IMR-90 (cell line): ENCODE measurements at regions not wholly inside any gene's neighbourhood (a gene's known extent, or its start where the extent isn't known, plus 50 kb on each side); places are given as distances from the start of the nearest gene placed in this dataset.

ENCODE experiments used
- ATAC-seq: fragments of 200-7000 bp; cut with Tn5 transposase; 2 replicates; pipeline ENCODE4 v1.9.1; 2020; ENCODE audit warnings: low read depth, mild to moderate bottlenecking, moderate library complexity
- BruUV-seq: library from RNA; stranded (reverse); fragments of 400-500 nt; replicated peaks from 2 replicates; lab custom pipeline; 2021; lab: Mats Ljungman, UMichigan
- CTCF ChIA-PET: fragments of 300-600 bp; formaldehyde crosslinking; extraction: SDS; loops from one replicate; lab custom pipeline; 2021; ENCODE audit warnings: antibody characterized with exemption; lab: Yijun Ruan, JAX
- POLR2A ChIA-PET: fragments of 300-600 bp; sonication (Branson Sonifier 250); formaldehyde crosslinking; loops from one replicate; lab custom pipeline; 2022; ENCODE audit warnings: antibody characterized with exemption; ENCODE audit not compliant: unreplicated experiment; lab: Charles Lee
- DNase-seq: peaks from one replicate; pipeline ENCODE4 v3.0.0; 2013
- H2AFZ ChIP-seq: replicated peaks from 2 replicates; pipeline ENCODE3; 2013; ENCODE audit warnings: low read length, mild to moderate bottlenecking; ENCODE audit not compliant: poor library complexity
- H2AK5ac ChIP-seq: 2 replicates; pipeline ENCODE4 v1.6.1; 2013; ENCODE audit warnings: low read depth, low read length, inconsistent platforms
- H2AK9ac ChIP-seq: replicated peaks from 2 replicates; pipeline ENCODE3; 2013; ENCODE audit warnings: mild to moderate bottlenecking, low read depth, low read length, moderate library complexity; ENCODE audit not compliant: poor library complexity
- H2BK120ac ChIP-seq: 2 replicates; pipeline ENCODE4 v1.6.1; 2013; ENCODE audit warnings: low read depth, low read length, inconsistent platforms
- H2BK15ac ChIP-seq: 3 replicates; pipeline ENCODE4 v1.6.1; 2013; ENCODE audit warnings: low read depth, low read length, inconsistent platforms
- H2BK20ac ChIP-seq: 2 replicates; pipeline ENCODE4 v1.6.1; 2013; ENCODE audit warnings: low read depth, mild to moderate bottlenecking, inconsistent platforms, low read length, moderate library complexity
- H2BK5ac ChIP-seq: 2 replicates; pipeline ENCODE4 v1.6.1; 2013; ENCODE audit warnings: mild to moderate bottlenecking, low read depth, low read length, inconsistent platforms; ENCODE audit not compliant: poor library complexity, severe bottlenecking
- H3K14ac ChIP-seq: replicated peaks from 2 replicates; pipeline ENCODE4 v1.6.1; 2013; ENCODE audit warnings: low read depth, low read length, inconsistent platforms
- H3K18ac ChIP-seq: 2 replicates; pipeline ENCODE4 v1.6.1; 2013; ENCODE audit warnings: low read depth, low read length, control low read depth
- H3K23ac ChIP-seq: 2 replicates; pipeline ENCODE4 v1.6.1; 2013; ENCODE audit warnings: low read depth, low read length, inconsistent platforms
- H3K27ac ChIP-seq: 2 replicates; pipeline ENCODE4 v1.5.1; 2013; ENCODE audit warnings: mild to moderate bottlenecking, control low read depth, low read length; ENCODE audit not compliant: insufficient read depth
- H3K27me3 ChIP-seq: 2 replicates; pipeline ENCODE4 v1.6.1; 2013; ENCODE audit warnings: low read length; ENCODE audit not compliant: control insufficient read depth, insufficient read depth
- H3K36me3 ChIP-seq: 2 replicates; pipeline ENCODE4 v1.6.1; 2013; ENCODE audit warnings: low read length, mixed read lengths; ENCODE audit not compliant: control insufficient read depth, insufficient read depth
- H3K4ac ChIP-seq: 2 replicates; pipeline ENCODE4 v1.6.1; 2013; ENCODE audit warnings: low read depth, low read length, inconsistent platforms
- H3K4me1 ChIP-seq: 2 replicates; pipeline ENCODE4 v1.6.1; 2013; ENCODE audit warnings: low read length, mixed read lengths; ENCODE audit not compliant: control insufficient read depth, insufficient read depth
- H3K4me2 ChIP-seq: 2 replicates; pipeline ENCODE4 v1.6.1; 2013; ENCODE audit warnings: low read depth, mild to moderate bottlenecking, control low read depth, low read length, moderate library complexity
- H3K4me3 ChIP-seq: 2 replicates; pipeline ENCODE4 v1.5.1; 2013; ENCODE audit warnings: low read depth, mild to moderate bottlenecking, control low read depth, low read length, moderate library complexity; ENCODE audit not compliant: insufficient read depth
- H3K56ac ChIP-seq: 2 replicates; pipeline ENCODE4 v1.6.1; 2013; ENCODE audit warnings: low read length, inconsistent platforms; ENCODE audit not compliant: insufficient read depth; ENCODE audit errors: extremely low read depth
- H3K79me1 ChIP-seq, 2 experiments: 2 replicates each; pipeline ENCODE4 v1.6.1; 2013; ENCODE audit warnings: low read length in 2 of 2, inconsistent platforms in 1 of 2, low read depth in 1 of 2
- H3K9ac ChIP-seq: 2 replicates; pipeline ENCODE4 v1.6.1; 2013; ENCODE audit warnings: low read depth, low read length, control low read depth
- H3K9me1 ChIP-seq: 2 replicates; pipeline ENCODE4 v1.6.1; 2013; ENCODE audit warnings: low read length, inconsistent platforms; ENCODE audit not compliant: insufficient read depth
- H3K9me3 ChIP-seq: 2 replicates; pipeline ENCODE4 v1.6.1; 2013; ENCODE audit warnings: low read length; ENCODE audit not compliant: control insufficient read depth, insufficient read depth
- H4K20me1 ChIP-seq: 2 replicates; pipeline ENCODE4 v1.6.1; 2013; ENCODE audit warnings: low read length, inconsistent platforms; ENCODE audit not compliant: insufficient read depth
- H4K5ac ChIP-seq: 2 replicates; pipeline ENCODE4 v1.6.1; 2013; ENCODE audit warnings: mild to moderate bottlenecking, low read depth, low read length, control low read depth
- H4K8ac ChIP-seq, 2 experiments: 2 replicates each; pipeline ENCODE4 v1.6.1; 2013; ENCODE audit warnings: low read depth in 2 of 2, low read length in 2 of 2, control low read depth in 1 of 2, inconsistent platforms in 1 of 2
- H4K91ac ChIP-seq: 2 replicates; pipeline ENCODE4 v1.6.1; 2013; ENCODE audit warnings: low read depth, low read length, inconsistent platforms; ENCODE audit not compliant: insufficient read depth
- CEBPB ChIP-seq: IDR thresholded peaks from 2 replicates; pipeline ENCODE4 v1.6.1; 2012; ENCODE audit warnings: low read depth, low read length, improper control_type of control experiment
- CHD1 ChIP-seq: IDR thresholded peaks from 2 replicates; pipeline ENCODE4 v1.6.1; 2012; ENCODE audit warnings: low read depth, low read length, improper control_type of control experiment
- MAFK ChIP-seq: IDR thresholded peaks from 2 replicates; pipeline ENCODE4 v1.6.1; 2012; ENCODE audit warnings: low read depth, low read length, improper control_type of control experiment
- MAZ ChIP-seq: IDR thresholded peaks from 2 replicates; pipeline ENCODE4 v1.6.1; 2012; ENCODE audit warnings: low read depth, mild to moderate bottlenecking, low read length, improper control_type of control experiment, moderate library complexity, borderline replicate concordance
- WGBS, 2 experiments: methylation state at CpG; one replicate each; pipeline versions ENCODE4 v1.1.5 to v1.1.7; 2013; ENCODE audit warnings: missing lambda C conversion rate in 2 of 2; ENCODE audit not compliant: insufficient read length in 1 of 2; ENCODE audit errors: extremely low coverage in 2 of 2; 5-methylcytosine and 5-hydroxymethylcytosine counted together
- dilution Hi-C: fragments of 300-500 bp; cut with HindIII; formaldehyde crosslinking; loops from one replicate; pipeline ENCODE4 v1.14.3; 2018; ENCODE audit warnings: low sequenced_read_pairs; ENCODE audit not compliant: unreplicated experiment
- in situ Hi-C: fragments of 300-500 bp; cut with MboI; formaldehyde crosslinking; loops from 3 replicates; pipeline ENCODE4 v1.14.3; 2019; ENCODE audit warnings: low sequenced_read_pairs, inconsistent platforms, mixed read lengths
- intact Hi-C: fragments of 100-400 bp; cut with micrococcal nuclease; formaldehyde crosslinking; loops from 2 replicates; pipeline ENCODE4 v1.10.0; 2022

GRCh38 chr4:135353008-135353407 is 1151.4 kb upstream of the PABPC4L start:
- TF ChIP-seq CHD1 (no peak), MAFK (peak; percentile 97), MAZ (no peak), CEBPB (no peak)
- H4K8ac ChIP-seq, result no peak overlapping the region
- no peak overlapping the region for H4K5ac ChIP-seq
- no peaks in the 10 kb centered on the region for H3K27me3 ChIP-seq
- no peaks in the 10 kb centered on the region for H3K9me3 ChIP-seq
- H3K4me3 ChIP-seq, result no peak overlapping the region
- no peak overlapping the region for H2AK9ac ChIP-seq
- H3K27ac ChIP-seq, result no peak overlapping the region
- H3K56ac ChIP-seq, result no peak overlapping the region
- H3K4me1 ChIP-seq, result no peaks in the 10 kb centered on the region
- CTCF ChIA-PET, result no interaction called here
- H2BK15ac ChIP-seq, result no peak overlapping the region
- no peaks in the 10 kb centered on the region for H3K9me1 ChIP-seq
- H3K4me2 ChIP-seq, result no peak overlapping the region
- DNase-seq (no peak), ATAC-seq (no peak)
- H4K91ac ChIP-seq, result no peak overlapping the region
- H2BK5ac ChIP-seq, result no peak overlapping the region
- H3K18ac ChIP-seq, result no peak overlapping the region
- no CpG with 5 or more reads among the region's 3 CpGs for WGBS, 2 experiments
- no peaks in the 10 kb centered on the region for H3K36me3 ChIP-seq
- no peak overlapping the region for H3K9ac ChIP-seq
- H4K20me1 ChIP-seq, result no peaks in the 10 kb centered on the region
- POLR2A ChIA-PET, result no interaction called here
- H2AFZ ChIP-seq, result no peak overlapping the region
- no peak overlapping the region for H2BK120ac ChIP-seq
- H3K79me1 ChIP-seq, result no peaks in the 10 kb centered on the region
- H2BK20ac ChIP-seq, result no peak overlapping the region
- no TSS peak for BruUV-seq
- H3K14ac ChIP-seq, result no peak overlapping the region
- intact Hi-C loops, result no loop called here
- no peak overlapping the region for H3K23ac ChIP-seq
- in situ Hi-C loops, result no loop called here
- H3K4ac ChIP-seq, result no peak overlapping the region
- H2AK5ac ChIP-seq, result no peak overlapping the region
- dilution Hi-C loops, result no loop called here
